ENCODE measurements at regions not wholly inside any gene's neighbourhood (a gene's known extent, or its start where the extent isn't known, plus 50 kb on each side); places are given as distances from the start of the nearest gene placed in this dataset.
A peak's percentile ranks its signal among the peaks of the same experiment; 100 is the strongest.

DNA sequence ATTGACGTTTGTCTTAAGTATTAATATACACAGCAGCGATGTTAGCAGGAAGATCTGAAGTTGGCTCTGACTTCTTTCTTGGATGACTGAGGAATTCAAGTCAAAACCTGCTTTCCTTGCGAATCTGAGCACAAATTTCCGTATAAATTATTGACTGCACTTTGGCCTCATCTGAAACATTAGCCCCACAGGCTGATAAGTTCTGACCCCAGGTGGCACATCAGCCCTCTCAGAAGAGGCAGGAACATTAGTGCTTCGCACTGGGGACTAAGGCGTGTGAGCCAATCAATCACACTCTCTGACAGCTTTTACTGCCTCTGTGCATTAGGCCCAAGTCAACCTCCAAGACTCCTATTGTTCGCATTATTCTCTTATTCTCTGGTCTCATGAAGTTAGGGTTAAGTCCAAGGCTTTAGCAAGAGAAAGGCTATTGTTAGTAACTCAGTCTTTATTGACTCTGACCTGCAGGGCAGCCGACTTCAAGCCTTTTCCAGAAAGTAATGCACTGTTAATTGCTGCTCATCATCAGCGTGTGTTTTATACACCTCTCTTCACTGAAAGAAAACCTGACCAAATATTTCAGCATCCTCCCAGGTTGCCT, 84.2 kb downstream of the ZNF608 start:
- Mint-ChIP-seq H3K27ac (peak overlapping the region; percentile 62 to 99 (median 92)), H3K9me3 (no peaks in the 10 kb centered on the region; a peak in 1 of 5 replicates), H3K4me3 (peak overlapping the region; percentile 18 to 53; a peak in 3 of 5 replicates), H3K27me3 (ENCODE audit: low read depth) (no peaks in the 10 kb centered on the region), H3K36me3 (ENCODE audit: insufficient read depth in 1 of 3, low read depth in 3 of 3) (peaks cover 0 to 4% (median 4%) of the 10 kb centered on the region in 3 experiments; a peak in 2 of 7 replicates), H3K4me1 (peaks cover 88 to 92% of the 10 kb centered on the region in 2 experiments)
- no peak for DNase-seq
- no peaks in the 10 kb centered on the region for H3K79me1 ChIP-seq (ENCODE audit: insufficient read depth, low read depth, low read length, poor library complexity, severe bottlenecking)
- H3K4me1 ChIP-seq (ENCODE audit: insufficient read depth, low read length) = peaks cover 25% of the 10 kb centered on the region; the same call in 1 of the 2 replicates
- H3K14ac ChIP-seq (ENCODE audit: insufficient read depth, low read length) = no peak overlapping the region
- H3K9me3 ChIP-seq (ENCODE audit: control insufficient read depth, low read depth, low read length) = no peaks in the 10 kb centered on the region
- H2BK20ac ChIP-seq (ENCODE audit: low read depth, low read length, poor library complexity, severe bottlenecking) = no peak overlapping the region
- no peaks in the 10 kb centered on the region for H3K27me3 ChIP-seq (ENCODE audit: insufficient read depth, low read length)
- H3K9ac ChIP-seq (ENCODE audit: extremely low read depth, insufficient read length, low read length) = no peak overlapping the region
- no peaks in the 10 kb centered on the region for H4K20me1 ChIP-seq (ENCODE audit: control insufficient read depth, insufficient read depth, insufficient read length)
- H2BK5ac ChIP-seq (ENCODE audit: insufficient read length, low read length) = no peak overlapping the region
- no peak overlapping the region for H2AK5ac ChIP-seq (ENCODE audit: insufficient read length, low read length)
- H3K23me2 ChIP-seq (ENCODE audit: insufficient read length, low read depth, low read length, poor library complexity, severe bottlenecking) = no peaks in the 10 kb centered on the region
- H3T11ph ChIP-seq (ENCODE audit: low read length) = no peak overlapping the region
- no CpG with 5 or more reads among the region's 9 CpGs for WGBS (ENCODE audit: extremely low coverage, insufficient read length, low lambda C conversion rate)
- no peak overlapping the region for H3K27ac ChIP-seq (ENCODE audit: insufficient read length, low read depth, low read length)
- no peak overlapping the region for H3K4ac ChIP-seq (ENCODE audit: low read depth, low read length)
- no peak overlapping the region for H2AFZ ChIP-seq (ENCODE audit: low read length)
- no peak overlapping the region for H3K23ac ChIP-seq (ENCODE audit: insufficient read length, low read depth, low read length)
- H4K91ac ChIP-seq (ENCODE audit: insufficient read length, low read depth, low read length) = no peak overlapping the region
- TF ChIP-seq CTCF (conservative IDR thresholded peaks at IDR 0.05) = no peak
- no peak overlapping the region for H3K18ac ChIP-seq (ENCODE audit: insufficient read length, low read depth, low read length)
- no peak overlapping the region for H4K5ac ChIP-seq (ENCODE audit: insufficient read length, low read depth, low read length)
- H2BK15ac ChIP-seq (ENCODE audit: low read depth, low read length) = no peak overlapping the region
- no peak overlapping the region for H4K8ac ChIP-seq (replicated peaks; ENCODE audit: insufficient read length, low read depth, low read length)
- no peak overlapping the region for H3K56ac ChIP-seq (ENCODE audit: insufficient read length, low read depth, low read length)
- peak overlapping the region; percentile 4 for H3K4me2 ChIP-seq (ENCODE audit: insufficient read depth, insufficient read length, low read length)
- H2BK120ac ChIP-seq (ENCODE audit: low read depth, low read length, poor library complexity, severe bottlenecking) = no peak overlapping the region
- peaks cover 5% of the 10 kb centered on the region; the same call in 1 of the 2 replicates for H3K79me2 ChIP-seq (ENCODE audit: insufficient read depth, low read length)
- no peak overlapping the region for H2BK12ac ChIP-seq (ENCODE audit: insufficient read length, low read depth, low read length)
